ENCODE measurements at regions not wholly inside any gene's neighbourhood (a gene's known extent, or its start where the extent isn't known, plus 50 kb on each side); places are given as distances from the start of the nearest gene placed in this dataset.

GRCh38 chr18:60038731-60039130 is 138.9 kb downstream of the PMAIP1 start:
- TF ChIP-seq CTCF (IDR thresholded peaks at IDR 0.05), result no peak
- no peak for TF ChIP-seq POLR2A (IDR thresholded peaks at IDR 0.05)

All from adrenal gland (tissue), 5 donors.